GM12865 (cell line): ENCODE measurements at regions not wholly inside any gene's neighbourhood (a gene's known extent, or its start where the extent isn't known, plus 50 kb on each side); places are given as distances from the start of the nearest gene placed in this dataset.

Experiments
- DNase-seq: peaks from one replicate; pipeline ENCODE4 v3.0.0; 2010; ENCODE audit warnings: low read depth
- H3K4me3 ChIP-seq: 2 replicates; pipeline ENCODE4 v1.5.1; 2011; ENCODE audit warnings: mild to moderate bottlenecking, low read depth, low read length, control low read depth
- CTCF ChIP-seq: IDR thresholded peaks from 2 replicates; pipeline ENCODE4 v1.5.1; 2011; ENCODE audit warnings: low read length, control low read depth, low read depth, inconsistent platforms; ENCODE audit not compliant: insufficient read depth; ENCODE audit errors: missing control alignments

DNA sequence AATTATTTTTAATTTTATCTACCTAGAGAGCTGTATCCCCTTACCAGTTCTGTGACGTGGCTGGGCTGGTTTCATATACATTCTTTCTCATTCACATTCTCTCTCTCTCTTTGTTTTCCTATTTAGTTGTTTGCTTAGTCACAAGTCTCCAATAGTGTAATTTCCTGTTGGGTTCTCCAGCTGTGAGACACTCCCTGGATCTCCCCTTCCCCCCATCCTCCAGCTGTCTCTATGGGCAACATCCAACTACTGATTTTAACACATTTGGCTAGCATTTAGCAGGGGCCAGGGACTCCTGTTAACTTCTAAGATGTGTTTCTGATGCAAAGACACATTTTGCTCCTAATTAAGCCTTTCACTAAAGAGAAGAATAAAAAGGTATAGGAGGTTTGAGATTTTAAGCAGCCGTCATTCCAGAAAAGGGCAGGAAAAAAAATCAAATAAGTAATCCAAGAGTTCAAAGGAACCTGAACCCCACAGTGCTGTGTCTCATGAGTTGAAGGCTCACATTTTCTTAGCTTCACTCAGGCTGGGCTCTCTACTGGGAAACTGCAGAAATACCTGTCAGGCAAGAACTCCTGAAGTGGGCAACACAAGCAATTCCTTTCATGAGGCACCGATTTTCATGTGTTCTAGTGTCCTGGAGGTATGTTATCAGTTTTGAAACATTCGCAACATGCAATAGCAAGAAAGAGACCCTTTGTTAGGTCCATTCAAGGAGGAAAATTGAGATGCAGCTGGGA is 198.7 kb upstream of the C9orf72 start:
- DNase-seq: no peak
- TF ChIP-seq CTCF: no peak
- no peak overlapping the region for H3K4me3 ChIP-seq

DNA sequence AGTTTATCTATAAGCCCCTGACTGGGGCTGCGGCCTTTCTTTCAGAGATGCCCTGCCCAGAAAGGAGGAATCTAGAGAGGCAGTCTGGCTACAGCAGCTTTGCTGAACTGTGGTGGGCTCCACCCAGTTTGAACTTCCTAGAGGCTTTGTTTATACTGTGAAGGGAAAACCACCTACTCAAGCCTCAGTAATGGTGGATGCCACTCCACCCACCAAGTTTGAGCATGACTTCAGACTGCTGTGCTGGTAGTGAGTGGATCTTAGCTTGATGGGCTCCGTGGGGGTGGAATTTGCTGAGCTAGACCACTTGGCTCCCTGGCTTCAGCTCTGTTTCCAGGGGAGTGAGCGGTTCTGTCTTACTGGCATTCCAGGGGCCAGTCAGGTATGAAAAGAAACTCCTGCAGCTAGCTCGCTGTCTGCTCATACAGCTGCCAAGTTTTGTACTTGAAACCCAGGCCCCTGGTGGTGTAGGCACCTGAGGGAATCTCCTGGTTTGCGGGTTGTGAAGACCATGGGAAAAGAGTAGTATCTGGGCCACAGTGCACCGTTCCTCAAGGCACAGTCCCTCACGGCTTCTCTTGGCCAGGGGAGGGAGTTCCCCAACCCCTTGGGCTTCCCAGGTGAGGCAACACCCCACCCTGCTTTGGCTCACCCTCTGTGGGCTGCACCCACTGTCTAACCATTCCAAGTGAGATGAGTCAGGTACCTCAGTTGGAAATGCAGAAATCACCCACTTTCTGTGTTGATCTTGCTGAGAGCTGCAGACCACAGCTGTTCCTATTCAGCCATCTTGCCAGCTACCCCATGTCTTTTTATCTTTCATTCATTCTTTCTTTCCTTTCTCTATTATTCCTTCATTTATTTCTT is 211.8 kb upstream of the C9orf72 start:
- peak; percentile 17 for DNase-seq
- no peak overlapping the region for H3K4me3 ChIP-seq
- TF ChIP-seq CTCF: no peak

DNA sequence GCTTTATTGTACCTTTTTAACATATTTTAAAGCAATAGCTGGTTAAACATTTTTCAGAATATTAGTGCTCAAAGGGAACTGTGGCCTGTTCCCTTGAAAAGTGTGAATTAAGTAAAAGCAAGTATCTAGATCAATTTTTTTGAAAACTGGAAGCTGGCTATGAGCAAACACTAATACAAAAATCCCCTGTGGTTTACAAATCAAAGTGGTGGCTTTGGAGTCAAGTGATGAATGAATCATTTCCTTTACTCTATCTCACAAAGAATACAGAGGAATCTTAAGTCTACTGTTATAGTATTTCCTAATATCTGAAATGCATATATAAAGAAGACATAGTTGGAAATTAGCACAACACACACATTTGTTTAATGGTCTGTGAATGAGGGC is 212.4 kb upstream of the C9orf72 start:
- DNase-seq: peak; percentile 12
- TF ChIP-seq CTCF: no peak

DNA sequence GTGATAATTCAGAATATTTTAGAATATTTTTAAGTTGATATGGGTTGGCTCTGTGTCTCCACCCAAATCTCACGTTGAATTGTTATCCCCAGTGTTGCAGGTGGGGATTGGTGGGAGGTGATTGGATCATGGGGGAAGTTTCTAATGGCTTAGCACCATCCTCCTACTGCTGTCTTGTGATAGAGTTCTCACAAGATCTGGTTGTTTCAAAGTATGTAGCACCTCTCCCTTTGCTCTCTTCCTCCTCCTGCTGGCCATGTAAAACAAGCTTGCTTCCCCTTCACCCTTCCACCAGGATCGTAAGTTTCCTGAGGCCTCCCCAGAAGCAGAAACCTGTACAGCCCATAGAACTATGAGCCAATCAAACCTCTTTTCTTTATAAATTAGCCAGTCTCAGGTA is 214.6 kb upstream of the C9orf72 start:
- DNase-seq: no peak
- no peak overlapping the region for H3K4me3 ChIP-seq
- TF ChIP-seq CTCF: no peak

More for the DNA sequence above, 212.4 kb upstream of the C9orf72 start:
- no peak overlapping the region for H3K4me3 ChIP-seq

- no peak for TF ChIP-seq CTCF
- DNase-seq: no peak
- no peak overlapping the region for H3K4me3 ChIP-seq
Measured at GRCh38 chr9:27791311-27791710, 218.0 kb upstream of the C9orf72 start.

DNA sequence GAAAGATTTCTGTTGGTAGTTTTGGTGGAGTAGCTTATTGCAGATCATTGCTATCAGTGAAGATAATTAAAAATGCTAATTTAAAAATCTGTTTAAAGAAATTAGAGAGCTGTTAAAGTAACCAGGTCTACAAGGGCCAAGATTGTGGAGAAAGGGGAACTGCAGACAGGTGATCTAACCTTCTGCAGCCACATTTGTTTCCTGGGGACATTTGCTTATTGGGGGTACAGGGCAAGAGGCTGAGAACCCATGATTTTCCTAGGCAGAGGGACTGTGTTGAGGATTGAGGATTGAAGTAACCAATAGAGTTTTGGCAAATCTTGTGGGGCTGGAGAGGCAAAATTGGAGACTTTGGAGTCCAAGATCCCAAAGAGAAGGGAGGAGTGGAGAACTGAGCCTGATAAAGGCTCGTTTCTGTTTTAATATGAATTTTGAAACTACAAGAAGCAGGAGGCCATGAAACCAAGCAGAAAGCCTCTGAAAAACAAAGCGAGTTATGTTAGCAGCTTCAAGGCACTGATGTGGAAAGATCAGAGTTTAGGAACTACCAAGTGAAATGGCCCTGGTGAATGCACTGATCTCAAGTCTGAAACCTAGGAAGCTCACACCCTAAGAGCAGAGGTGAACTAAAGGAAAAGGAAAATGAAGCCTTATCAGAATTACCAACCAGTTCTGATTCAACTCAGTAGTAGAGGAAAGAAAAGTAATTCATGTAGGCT is 219.8 kb upstream of the C9orf72 start:
- DNase-seq: peak; percentile 4
- TF ChIP-seq CTCF: no peak

More for the DNA sequence above, 219.8 kb upstream of the C9orf72 start:
- no peak overlapping the region for H3K4me3 ChIP-seq
